ENCODE measurements at regions not wholly inside any gene's neighbourhood (a gene's known extent, or its start where the extent isn't known, plus 50 kb on each side); places are given as distances from the start of the nearest gene placed in this dataset.

DNA sequence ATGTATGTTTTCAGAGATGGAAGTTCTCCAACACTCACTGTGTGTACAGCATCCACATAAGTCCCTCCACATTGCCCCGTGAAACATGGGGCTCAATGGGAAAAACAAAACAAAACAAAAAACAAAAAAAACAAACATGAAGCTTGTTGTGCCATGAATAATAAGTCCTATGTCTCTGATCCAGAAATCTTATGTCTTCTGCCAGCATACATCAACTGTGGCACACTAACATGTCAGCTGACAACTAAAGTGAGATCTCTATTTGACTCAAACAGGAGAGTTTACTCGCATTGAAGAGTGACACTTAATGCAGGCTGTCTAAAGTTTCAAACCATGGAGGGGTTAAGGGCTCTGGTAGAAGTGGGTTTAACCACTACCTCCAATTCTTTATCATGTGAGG is 180.2 kb upstream of the ROBO1 start:
- H3K9me3 ChIP-seq = no peaks in the 10 kb centered on the region
- WGBS, 2 donors (ENCODE audit: low coverage in 1 of 2) = 71 to 72% methylated on average over 2 of the region's 2 CpGs
- no peaks in the 10 kb centered on the region for H3K4me1 ChIP-seq
- ATAC-seq = no peak
- no peak overlapping the region for H3K27ac ChIP-seq
- TF ChIP-seq POLR2A (IDR thresholded peaks at IDR 0.05) (no peak), POLR2AphosphoS5 (IDR thresholded peaks at IDR 0.05) (no peak), EP300 (IDR thresholded peaks at IDR 0.05) (no peak)
- TF ChIP-seq, protein P1, sequence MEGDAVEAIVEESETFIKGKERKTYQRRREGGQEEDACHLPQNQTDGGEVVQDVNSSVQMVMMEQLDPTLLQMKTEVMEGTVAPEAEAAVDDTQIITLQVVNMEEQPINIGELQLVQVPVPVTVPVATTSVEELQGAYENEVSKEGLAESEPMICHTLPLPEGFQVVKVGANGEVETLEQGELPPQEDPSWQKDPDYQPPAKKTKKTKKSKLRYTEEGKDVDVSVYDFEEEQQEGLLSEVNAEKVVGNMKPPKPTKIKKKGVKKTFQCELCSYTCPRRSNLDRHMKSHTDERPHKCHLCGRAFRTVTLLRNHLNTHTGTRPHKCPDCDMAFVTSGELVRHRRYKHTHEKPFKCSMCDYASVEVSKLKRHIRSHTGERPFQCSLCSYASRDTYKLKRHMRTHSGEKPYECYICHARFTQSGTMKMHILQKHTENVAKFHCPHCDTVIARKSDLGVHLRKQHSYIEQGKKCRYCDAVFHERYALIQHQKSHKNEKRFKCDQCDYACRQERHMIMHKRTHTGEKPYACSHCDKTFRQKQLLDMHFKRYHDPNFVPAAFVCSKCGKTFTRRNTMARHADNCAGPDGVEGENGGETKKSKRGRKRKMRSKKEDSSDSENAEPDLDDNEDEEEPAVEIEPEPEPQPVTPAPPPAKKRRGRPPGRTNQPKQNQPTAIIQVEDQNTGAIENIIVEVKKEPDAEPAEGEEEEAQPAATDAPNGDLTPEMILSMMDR (IDR thresholded peaks at IDR 0.05) = no peak
- H3K36me3 ChIP-seq = no peaks in the 10 kb centered on the region
- no peaks in the 10 kb centered on the region for H3K27me3 ChIP-seq
- H3K4me3 ChIP-seq = no peak overlapping the region

DNA sequence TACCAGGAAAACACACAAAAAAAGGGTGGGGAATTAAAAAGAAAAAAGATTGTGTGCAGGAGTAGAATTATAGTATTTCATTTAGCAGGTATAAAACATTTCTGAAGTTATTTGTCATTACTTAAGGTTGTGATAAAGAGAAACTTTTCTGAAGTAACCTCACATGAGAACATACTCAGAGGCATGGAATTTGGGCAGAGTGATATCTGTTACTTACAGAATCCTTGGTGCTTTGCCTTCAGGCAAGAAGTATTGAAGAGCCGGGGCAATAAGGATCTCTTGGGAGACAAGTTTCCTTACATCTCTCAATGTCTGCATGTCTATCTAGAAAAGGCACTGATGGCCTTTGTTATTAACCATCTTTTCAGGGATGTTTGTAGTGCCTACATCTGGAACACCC is 179.7 kb upstream of the ROBO1 start:
- no peak for TF ChIP-seq EP300 (IDR thresholded peaks at IDR 0.05)
- TF ChIP-seq, protein P1 (IDR thresholded peaks at IDR 0.05) = no peak
- TF ChIP-seq POLR2A (IDR thresholded peaks at IDR 0.05) = no peak
- no peak for TF ChIP-seq POLR2AphosphoS5 (IDR thresholded peaks at IDR 0.05)
- H3K27me3 ChIP-seq = no peaks in the 10 kb centered on the region
- no peak for ATAC-seq
- H3K4me1 ChIP-seq = no peaks in the 10 kb centered on the region
- H3K4me3 ChIP-seq = no peak overlapping the region
- no peak overlapping the region for H3K27ac ChIP-seq
- no peaks in the 10 kb centered on the region for H3K9me3 ChIP-seq
- H3K36me3 ChIP-seq = no peaks in the 10 kb centered on the region
- 82 to 100% methylated on average over 1 of the region's 1 CpG for WGBS, 2 donors (ENCODE audit: low coverage in 1 of 2)

DNA sequence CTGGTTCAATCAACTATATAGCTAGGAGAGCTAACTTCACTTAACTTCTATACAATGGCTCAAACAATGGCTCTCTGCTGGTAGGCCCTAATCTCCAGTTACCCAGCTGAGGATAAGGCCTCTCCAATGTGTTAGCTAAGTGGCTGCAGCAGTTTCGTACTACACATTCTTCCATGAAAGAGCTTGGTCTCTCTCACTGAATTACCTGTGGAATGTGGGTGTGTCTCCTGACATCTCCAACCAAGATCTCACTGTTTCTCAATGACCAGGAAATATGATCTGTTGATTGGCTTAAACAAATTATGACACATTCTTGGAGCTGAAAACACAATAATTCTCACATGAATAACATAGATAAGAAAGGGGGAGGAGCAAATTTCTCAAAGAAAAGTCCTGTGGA is 169.8 kb upstream of the ROBO1 start:
- Histone ChIP-seq H3K9me3 (no peaks in the 10 kb centered on the region), H3K4me3 (no peak overlapping the region), H3K36me3 (no peaks in the 10 kb centered on the region), H3K27ac (no peak overlapping the region), H3K27me3 (no peaks in the 10 kb centered on the region), H3K4me1 (no peaks in the 10 kb centered on the region)
- ATAC-seq = no peak
- TF ChIP-seq, protein P1 (IDR thresholded peaks at IDR 0.05) = no peak
- TF ChIP-seq POLR2A (IDR thresholded peaks at IDR 0.05) = no peak
- 40% methylated on average over 1 of the region's 1 CpG; no CpG with 5 or more reads in 1 of the 2 donors for WGBS, 2 donors (ENCODE audit: low coverage in 1 of 2)

DNA sequence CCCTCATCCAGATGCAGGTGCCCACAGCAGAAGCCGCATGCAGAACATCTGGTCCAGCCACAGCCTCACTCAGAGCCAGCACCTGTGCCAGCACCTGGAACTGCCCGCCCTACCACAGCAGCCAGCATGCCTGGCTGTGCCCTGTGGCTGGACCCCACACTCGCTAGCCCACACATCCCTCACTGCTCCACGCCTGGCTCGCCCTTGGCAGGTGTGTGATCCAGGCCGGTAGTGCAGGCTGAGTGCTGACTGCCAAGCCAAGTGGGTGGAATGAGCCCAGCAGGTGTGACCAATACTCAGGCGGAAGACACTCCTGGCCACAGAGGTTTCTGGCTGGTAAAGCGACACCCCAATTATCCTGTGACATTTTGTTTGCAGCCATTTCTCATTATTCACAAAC is 162.4 kb upstream of the ROBO1 start:
- H3K27me3 ChIP-seq = no peaks in the 10 kb centered on the region
- WGBS, 2 donors (ENCODE audit: low coverage in 1 of 2) = 84 to 90% methylated on average over 3 to 5 of the region's 8 CpGs
- ATAC-seq = no peak
- no peaks in the 10 kb centered on the region for H3K4me1 ChIP-seq
- H3K4me3 ChIP-seq = no peak overlapping the region
- H3K27ac ChIP-seq = no peak overlapping the region
- no peaks in the 10 kb centered on the region for H3K9me3 ChIP-seq
- no peaks in the 10 kb centered on the region for H3K36me3 ChIP-seq
- TF ChIP-seq, protein P1 (IDR thresholded peaks at IDR 0.05) = no peak
- no peak for TF ChIP-seq EP300 (IDR thresholded peaks at IDR 0.05)
- no peak for TF ChIP-seq POLR2AphosphoS5 (IDR thresholded peaks at IDR 0.05)
- no peak for TF ChIP-seq POLR2A (IDR thresholded peaks at IDR 0.05)

DNA sequence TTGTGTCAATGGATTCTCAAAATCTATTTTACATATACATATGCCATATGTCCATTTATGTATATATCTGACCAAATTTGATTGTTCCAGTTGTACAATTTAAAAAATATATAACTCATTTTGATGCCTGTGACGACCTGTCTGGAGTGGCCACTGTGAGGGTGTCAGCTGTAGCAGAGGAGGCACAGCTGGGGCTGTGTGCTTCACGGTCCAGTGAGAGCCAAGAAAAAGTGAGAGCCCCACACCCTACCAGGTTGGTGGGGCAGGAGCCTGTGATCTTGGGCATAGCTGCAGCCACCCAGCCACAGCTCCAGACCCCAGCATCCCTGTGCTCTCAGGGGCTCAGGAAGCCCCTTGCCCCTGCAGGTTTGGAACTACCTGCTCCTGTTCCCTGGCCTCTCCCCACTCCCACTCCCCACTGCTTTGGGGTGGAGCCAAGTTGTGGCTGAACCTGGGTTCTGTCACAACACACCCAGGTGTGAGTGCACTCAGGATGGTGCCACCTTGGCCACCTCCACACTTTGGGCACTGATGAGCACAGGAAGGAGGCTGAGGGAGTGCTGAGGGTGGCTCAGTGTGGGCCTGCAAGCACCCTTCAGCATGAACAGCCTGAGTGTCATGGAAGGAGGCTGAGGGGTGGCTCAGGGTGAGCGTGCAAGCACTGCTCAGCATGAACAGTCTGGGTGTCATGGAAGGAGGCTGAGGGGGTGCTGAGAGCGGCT is 161.1 kb upstream of the ROBO1 start:
- no peaks in the 10 kb centered on the region for H3K27me3 ChIP-seq
- no peak overlapping the region for H3K4me3 ChIP-seq
- H3K9me3 ChIP-seq = no peaks in the 10 kb centered on the region
- 52 to 54% methylated on average over 2 to 3 of the region's 4 CpGs for WGBS, 2 donors (ENCODE audit: low coverage in 1 of 2)
- TF ChIP-seq POLR2AphosphoS5 (IDR thresholded peaks at IDR 0.05) (no peak), POLR2A (IDR thresholded peaks at IDR 0.05) (no peak), EP300 (IDR thresholded peaks at IDR 0.05) (no peak)
- TF ChIP-seq, protein P1 (IDR thresholded peaks at IDR 0.05) = no peak
- H3K36me3 ChIP-seq = no peaks in the 10 kb centered on the region
- no peaks in the 10 kb centered on the region for H3K4me1 ChIP-seq
- ATAC-seq = no peak
- H3K27ac ChIP-seq = no peak overlapping the region

All from gastroesophageal sphincter (tissue), 4 donors.